Spleen (tissue), 3 donors: ENCODE measurements at regions not wholly inside any gene's neighbourhood (a gene's known extent, or its start where the extent isn't known, plus 50 kb on each side); places are given as distances from the start of the nearest gene placed in this dataset.

Experiments used
- POLR2A ChIP-seq, 3 donors: fragments of 450-650 bp; IDR thresholded peaks; one replicate each; pipeline ENCODE4 v1.5.1; 2017; ENCODE audit warnings: antibody characterized with exemption in 3 of 3, mild to moderate bottlenecking in 1 of 3
- POLR2AphosphoS5 ChIP-seq, 3 donors: sonication (generic); formaldehyde crosslinking; IDR thresholded peaks; one replicate each; pipeline ENCODE4 v1.5.1; 2017; ENCODE audit warnings: antibody characterized with exemption in 3 of 3

GRCh38 chr3:82353306-82354171 is 592.1 kb upstream of the GBE1 start:
- TF ChIP-seq POLR2A (IDR thresholded peaks at IDR 0.05) (no peak), POLR2AphosphoS5 (IDR thresholded peaks at IDR 0.05) (no peak)
